ENCODE measurements at regions not wholly inside any gene's neighbourhood (a gene's known extent, or its start where the extent isn't known, plus 50 kb on each side); places are given as distances from the start of the nearest gene placed in this dataset.

DNA sequence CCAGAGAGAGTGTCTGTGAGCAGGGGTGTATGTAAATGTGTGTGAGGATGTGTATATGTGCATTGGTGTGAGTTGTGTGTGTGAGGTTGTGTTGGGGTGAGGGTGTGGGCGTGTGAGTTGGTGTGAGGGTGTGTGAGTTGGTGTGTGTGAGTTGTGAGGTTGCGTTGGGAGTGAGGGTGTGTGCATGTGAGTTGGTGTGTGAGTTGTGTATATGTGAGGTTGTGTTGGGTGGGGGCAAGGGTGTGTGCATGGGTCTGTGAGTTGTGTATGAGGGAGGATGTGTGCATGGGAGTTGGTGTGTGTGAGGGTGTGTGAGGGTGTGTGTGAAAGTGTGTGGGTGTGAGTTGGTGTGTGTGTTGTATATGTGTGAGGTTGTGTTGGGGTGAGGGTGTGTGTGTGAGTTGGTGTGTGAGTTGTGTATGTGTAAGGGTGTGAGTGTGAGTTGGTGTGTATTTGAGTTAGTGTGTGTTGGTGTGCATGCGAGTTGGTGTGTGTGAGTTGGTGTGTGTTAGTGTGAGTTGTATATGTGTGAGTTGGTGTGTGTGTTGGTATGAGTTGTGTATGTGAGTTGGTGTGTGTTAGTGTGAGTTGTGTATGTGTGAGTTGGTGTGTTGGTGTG, 161.6 kb upstream of the IER5L start:
- TF ChIP-seq, protein P1, sequence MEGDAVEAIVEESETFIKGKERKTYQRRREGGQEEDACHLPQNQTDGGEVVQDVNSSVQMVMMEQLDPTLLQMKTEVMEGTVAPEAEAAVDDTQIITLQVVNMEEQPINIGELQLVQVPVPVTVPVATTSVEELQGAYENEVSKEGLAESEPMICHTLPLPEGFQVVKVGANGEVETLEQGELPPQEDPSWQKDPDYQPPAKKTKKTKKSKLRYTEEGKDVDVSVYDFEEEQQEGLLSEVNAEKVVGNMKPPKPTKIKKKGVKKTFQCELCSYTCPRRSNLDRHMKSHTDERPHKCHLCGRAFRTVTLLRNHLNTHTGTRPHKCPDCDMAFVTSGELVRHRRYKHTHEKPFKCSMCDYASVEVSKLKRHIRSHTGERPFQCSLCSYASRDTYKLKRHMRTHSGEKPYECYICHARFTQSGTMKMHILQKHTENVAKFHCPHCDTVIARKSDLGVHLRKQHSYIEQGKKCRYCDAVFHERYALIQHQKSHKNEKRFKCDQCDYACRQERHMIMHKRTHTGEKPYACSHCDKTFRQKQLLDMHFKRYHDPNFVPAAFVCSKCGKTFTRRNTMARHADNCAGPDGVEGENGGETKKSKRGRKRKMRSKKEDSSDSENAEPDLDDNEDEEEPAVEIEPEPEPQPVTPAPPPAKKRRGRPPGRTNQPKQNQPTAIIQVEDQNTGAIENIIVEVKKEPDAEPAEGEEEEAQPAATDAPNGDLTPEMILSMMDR (IDR thresholded peaks at IDR 0.05; ENCODE audit: control extremely low read depth, extremely low read depth, low read depth, missing control alignments): no peak
- CTCF ChIA-PET: no interaction called here
- DNase-seq (ENCODE audit: extremely low spot score): no peak
- POLR2A ChIA-PET: no interaction called here

GRCh38 chr9:129338724-129339430, 160.8 kb upstream of the IER5L start:
- POLR2A ChIA-PET: no interaction called here
- TF ChIP-seq, protein P1 (IDR thresholded peaks at IDR 0.05; ENCODE audit: control extremely low read depth, extremely low read depth, low read depth, missing control alignments): no peak
- no peak for DNase-seq (ENCODE audit: extremely low spot score)
- CTCF ChIA-PET: no interaction called here

DNA sequence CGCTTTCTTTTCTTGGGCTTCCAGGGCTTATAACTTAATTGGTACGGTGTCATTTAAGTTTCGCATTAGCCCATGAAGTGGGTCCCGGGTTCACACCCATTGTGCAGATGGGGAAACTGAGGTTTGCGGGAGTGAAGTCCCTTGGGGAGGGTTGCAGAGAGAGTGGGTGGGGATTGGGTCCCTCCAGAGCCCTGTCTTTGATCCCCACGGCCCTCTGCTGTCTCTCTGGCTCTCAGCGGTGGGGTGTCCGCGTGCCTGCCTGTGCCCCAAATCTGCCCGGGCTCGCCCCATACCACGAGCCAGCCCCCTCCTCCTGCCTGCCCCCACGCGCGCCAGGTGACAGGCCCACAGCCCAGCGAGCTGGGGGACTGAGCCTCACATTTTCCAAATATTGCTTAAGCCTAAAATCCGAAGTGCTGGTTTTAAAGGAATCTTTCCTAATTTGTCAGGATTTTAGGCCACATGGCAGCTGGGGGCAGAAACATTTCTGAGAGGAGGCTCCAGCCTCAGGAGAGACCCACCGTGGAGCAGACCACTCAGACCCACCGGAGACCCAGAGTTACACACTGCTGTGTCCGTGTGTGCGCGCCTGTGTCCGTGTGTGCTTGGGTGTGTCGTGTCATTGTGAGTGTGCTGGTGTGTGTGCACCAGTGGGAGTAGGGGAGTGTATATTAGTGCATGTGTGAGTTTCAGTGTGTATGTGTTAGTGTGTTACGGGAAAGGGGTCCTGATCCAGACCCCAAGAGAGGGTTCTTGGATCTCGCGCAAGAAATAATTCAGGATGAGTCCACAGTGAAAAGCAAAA, 159.5 kb upstream of the IER5L start:
- no peak for DNase-seq (ENCODE audit: extremely low spot score)
- ChIA-PET CTCF (no interaction called here), POLR2A (no interaction called here)
- TF ChIP-seq, protein P1 (IDR thresholded peaks at IDR 0.05; ENCODE audit: control extremely low read depth, extremely low read depth, low read depth, missing control alignments): no peak

DNA sequence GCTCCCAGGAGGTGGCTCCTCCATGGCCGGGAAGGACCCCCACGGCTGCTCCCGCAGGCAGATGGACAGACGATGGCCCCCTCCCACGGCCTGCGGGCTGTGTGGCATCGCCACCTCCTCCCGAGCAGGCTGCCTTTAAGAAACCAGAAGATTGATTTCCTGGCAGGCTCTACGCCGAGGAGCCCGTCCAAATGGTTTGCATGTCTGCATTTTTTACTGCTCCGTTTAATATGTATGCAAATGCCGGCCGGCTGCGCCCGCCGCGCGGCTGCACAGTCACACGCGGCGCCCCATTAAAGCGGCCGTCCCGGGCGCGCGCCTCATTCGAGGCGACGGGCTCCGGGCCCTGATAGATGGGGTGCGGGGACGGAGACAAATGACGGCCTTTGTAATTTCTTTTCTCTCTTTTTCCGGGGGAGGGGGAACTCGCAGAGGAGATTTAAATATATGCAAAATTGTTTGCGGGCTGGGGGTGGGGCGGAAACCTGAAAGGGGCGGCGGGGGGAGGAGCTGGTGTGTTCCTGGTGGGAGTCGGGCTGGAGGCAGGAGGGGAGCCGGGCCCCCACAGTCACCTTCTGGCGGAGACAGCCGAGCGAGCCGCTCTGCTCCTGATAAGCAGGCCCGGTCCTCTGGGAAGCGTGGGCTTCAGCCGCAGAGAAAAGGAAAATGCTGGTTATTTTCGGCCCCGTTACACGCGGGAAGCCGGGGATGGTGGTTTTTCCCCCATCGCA, 158.7 kb upstream of the IER5L start:
- DNase-seq (ENCODE audit: extremely low spot score): no peak
- ChIA-PET CTCF (no interaction called here), POLR2A (no interaction called here)
- TF ChIP-seq, protein P1 (IDR thresholded peaks at IDR 0.05; ENCODE audit: control extremely low read depth, extremely low read depth, low read depth, missing control alignments): no peak

DNA sequence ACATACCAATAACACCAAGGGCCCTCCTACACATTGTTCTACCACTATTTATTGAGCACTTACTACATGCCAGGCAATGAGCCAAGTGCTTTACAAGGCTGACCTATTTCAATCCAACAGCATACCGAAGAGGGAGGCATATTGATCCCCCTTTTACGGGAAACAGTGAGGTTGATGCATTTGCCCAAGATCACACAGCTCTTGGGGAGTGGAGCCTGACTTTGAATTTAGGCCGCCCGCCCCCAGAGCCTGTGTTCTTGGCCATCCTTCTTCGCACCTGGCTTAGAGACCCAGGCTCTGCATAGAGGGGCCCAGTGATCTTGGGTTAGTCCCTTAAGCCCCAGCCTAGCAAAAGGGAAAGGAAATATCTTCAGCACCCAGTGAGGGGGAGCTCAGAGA, 158.1 kb upstream of the IER5L start:
- no peak for DNase-seq (ENCODE audit: extremely low spot score)
- CTCF ChIA-PET: interaction anchor here (0.6 to 2.3 kb wide), 2 partner anchors 11 kb away, joined by 3 to 4 read pairs; no protein-coding TSS in a partner anchor
- POLR2A ChIA-PET: no interaction called here
- TF ChIP-seq, protein P1 (IDR thresholded peaks at IDR 0.05; ENCODE audit: control extremely low read depth, extremely low read depth, low read depth, missing control alignments): no peak
